Adrenal gland (tissue), 9 donors: ENCODE measurements at regions not wholly inside any gene's neighbourhood (a gene's known extent, or its start where the extent isn't known, plus 50 kb on each side); places are given as distances from the start of the nearest gene placed in this dataset.

Experiments used
- DNase-seq, 7 donors: peaks; one replicate each; pipeline ENCODE4 v3.0.0-alpha.2; 2019 to 2020
- H3K27ac ChIP-seq, 5 donors: fragments of 200-600 bp; sonication (generic) in 4 of 5; 1 replicate in 3 of 5; 2 replicates in 2 of 5; pipeline versions ENCODE4 v1.5.1 to v1.8.0; 2016 to 2020; ENCODE audit warnings: mild to moderate bottlenecking in 1 of 5
- H3K27me3 ChIP-seq: fragments of 200-600 bp; 2 replicates; pipeline ENCODE4 v1.8.0; 2021
- H3K36me3 ChIP-seq, 2 donors: fragments of 200-600 bp; replicated peaks in 1 of 2; 1 replicate in 1 of 2; 2 replicates in 1 of 2; pipeline versions ENCODE4 v1.5.1 to v1.8.0; 2018 to 2022
- H3K4me1 ChIP-seq, 2 donors: fragments of 200-600 bp; replicated peaks in 1 of 2; 1 replicate in 1 of 2; 2 replicates in 1 of 2; pipeline versions ENCODE4 v1.5.1 to v1.8.0; 2018 to 2021
- H3K4me3 ChIP-seq, 4 donors: fragments of 200-600 bp; sonication (generic) in 3 of 4; one replicate each; pipeline ENCODE4 v1.5.1; 2016 to 2018
- H3K9me3 ChIP-seq, 3 donors: fragments of 200-600 bp; sonication (generic) in 1 of 3; replicated peaks in 1 of 3; 1 replicate in 2 of 3; 2 replicates in 1 of 3; pipeline versions ENCODE4 v1.5.1 to v1.8.0; 2016 to 2021
- CTCF ChIP-seq, 6 experiments: fragments of 450-650 bp in 4 of 6; fragments of 200-600 bp in 2 of 6; sonication (generic) in 1 of 6; IDR thresholded peaks; 1 replicate in 5 of 6; 2 replicates in 1 of 6; pipeline versions ENCODE4 v1.5.1 to v1.8.0; 2016 to 2021; ENCODE audit warnings: antibody characterized with exemption in 6 of 6, mild to moderate bottlenecking in 2 of 6, moderate library complexity in 1 of 6
- POLR2A ChIP-seq, 2 donors: fragments of 450-650 bp; IDR thresholded peaks; one replicate each; pipeline ENCODE4 v1.6.1; 2017; ENCODE audit warnings: antibody characterized with exemption in 2 of 2, mild to moderate bottlenecking in 2 of 2, moderate library complexity in 1 of 2
- WGBS, 4 donors: extraction: QIAGEN DNeasy Blood & Tissue Kit in 2 of 4; methylation state at CpG; one replicate each; pipeline versions ENCODE4 v1.1.5 to v1.1.7; 2013 to 2017; 5-methylcytosine and 5-hydroxymethylcytosine counted together
- intact Hi-C, 2 donors: fragments of 100-400 bp; cut with DNase I; formaldehyde crosslinking; loops; one replicate each; pipeline versions ENCODE4 v1.14.1 to v1.15.0; 2022 to 2023
- donor health status: healthy with polysubstance abuse.
- donor health status: Bipolar disorder and iron deficiency.
- donor health status: DM: yes; HTN: yes; CAD: no.
- donor health status: DM: no; HTN: no; CAD: no.
- donor health status: DM: no; HTN: no; CAD: no.

DNA sequence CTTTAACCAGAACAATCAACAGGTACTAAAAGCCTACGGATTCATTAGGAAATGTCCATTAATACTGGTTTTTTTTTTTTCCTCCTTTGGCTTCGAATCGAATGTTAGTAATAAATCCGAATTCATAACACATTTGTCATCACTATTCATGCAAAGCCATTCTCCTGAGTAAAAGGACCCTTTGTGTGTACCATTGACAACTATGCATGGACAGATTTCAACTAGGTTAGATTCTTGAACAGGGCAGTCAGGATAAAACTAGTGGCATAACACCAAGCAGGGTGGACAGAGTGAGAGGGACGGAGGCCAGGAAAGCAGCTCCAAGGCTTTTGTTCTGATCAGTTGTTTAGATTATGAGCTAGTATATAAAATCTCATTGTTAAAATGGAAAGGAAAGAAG is 1722.0 kb upstream of the TENM3 start:
- Histone ChIP-seq H3K36me3 (no peaks in the 10 kb centered on the region), H3K27me3 (no peaks in the 10 kb centered on the region), H3K4me1 (no peaks in the 10 kb centered on the region), H3K4me3 (no peak overlapping the region), H3K9me3 (no peaks in the 10 kb centered on the region), H3K27ac (no peak overlapping the region)
- WGBS, 4 donors, result 51 to 76% (median 70%) methylated on average over 5 of the region's 5 CpGs
- DNase-seq, result no peak
- TF ChIP-seq CTCF (IDR thresholded peaks at IDR 0.05) (no peak), POLR2A (IDR thresholded peaks at IDR 0.05) (no peak)
- intact Hi-C loops, result no loop called here

GRCh38 chr4:180525523-180526077 is 1717.6 kb upstream of the TENM3 start:
- Histone ChIP-seq H3K9me3 (no peaks in the 10 kb centered on the region), H3K27me3 (no peaks in the 10 kb centered on the region), H3K36me3 (no peaks in the 10 kb centered on the region), H3K4me3 (no peak overlapping the region), H3K27ac (no peak overlapping the region), H3K4me1 (no peaks in the 10 kb centered on the region)
- intact Hi-C loops, result no loop called here
- 90 to 93% (median 91%) methylated on average over 4 of the region's 4 CpGs for WGBS, 4 donors
- TF ChIP-seq POLR2A (IDR thresholded peaks at IDR 0.05) (no peak), CTCF (IDR thresholded peaks at IDR 0.05) (no peak)
- no peak for DNase-seq

GRCh38 chr4:180528003-180528402 is 1715.2 kb upstream of the TENM3 start:
- H3K4me1 ChIP-seq, result no peaks in the 10 kb centered on the region
- intact Hi-C loops, result no loop called here
- 62 to 80% (median 71%) methylated on average over 9 of the region's 9 CpGs for WGBS, 4 donors
- no peaks in the 10 kb centered on the region for H3K9me3 ChIP-seq
- no peaks in the 10 kb centered on the region for H3K27me3 ChIP-seq
- TF ChIP-seq CTCF (IDR thresholded peaks at IDR 0.05) (no peak), POLR2A (IDR thresholded peaks at IDR 0.05) (no peak)
- H3K4me3 ChIP-seq, result no peak overlapping the region
- H3K36me3 ChIP-seq, result no peaks in the 10 kb centered on the region
- H3K27ac ChIP-seq, result no peak overlapping the region
- DNase-seq, result peak; percentile 51 to 83 (median 68)

DNA sequence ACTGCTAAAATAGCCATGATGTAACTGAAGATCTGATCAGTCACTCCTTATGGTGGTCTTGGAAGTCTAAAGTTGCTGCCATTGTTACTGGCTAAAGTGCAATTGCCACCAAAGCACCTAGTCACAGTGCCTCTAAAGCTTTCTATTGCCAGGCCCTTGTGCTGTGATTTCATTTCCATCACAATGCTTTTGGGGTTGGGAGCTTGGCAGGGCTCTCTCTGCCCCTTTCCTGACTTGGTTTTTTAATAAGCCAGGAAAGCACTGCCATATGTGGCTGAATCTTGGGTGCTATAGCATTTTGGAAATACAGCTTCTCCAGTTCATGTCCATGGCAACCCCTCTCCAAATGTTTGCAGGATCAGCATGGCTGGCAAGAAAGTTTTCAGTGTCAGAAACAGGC is 1712.4 kb upstream of the TENM3 start:
- no peak for DNase-seq
- H3K4me1 ChIP-seq, result peaks cover 4 to 5% of the 10 kb centered on the region in 2 donors
- H3K36me3 ChIP-seq, result no peaks in the 10 kb centered on the region
- no peak for TF ChIP-seq CTCF (IDR thresholded peaks at IDR 0.05)
- no peak for TF ChIP-seq POLR2A (IDR thresholded peaks at IDR 0.05)
- no peak overlapping the region for H3K4me3 ChIP-seq
- H3K27ac ChIP-seq, result no peak overlapping the region
- H3K9me3 ChIP-seq, result no peaks in the 10 kb centered on the region
- H3K27me3 ChIP-seq, result no peaks in the 10 kb centered on the region
- intact Hi-C loops, result no loop called here
